ENCODE measurements at regions not wholly inside any gene's neighbourhood (a gene's known extent, or its start where the extent isn't known, plus 50 kb on each side); places are given as distances from the start of the nearest gene placed in this dataset.

DNA sequence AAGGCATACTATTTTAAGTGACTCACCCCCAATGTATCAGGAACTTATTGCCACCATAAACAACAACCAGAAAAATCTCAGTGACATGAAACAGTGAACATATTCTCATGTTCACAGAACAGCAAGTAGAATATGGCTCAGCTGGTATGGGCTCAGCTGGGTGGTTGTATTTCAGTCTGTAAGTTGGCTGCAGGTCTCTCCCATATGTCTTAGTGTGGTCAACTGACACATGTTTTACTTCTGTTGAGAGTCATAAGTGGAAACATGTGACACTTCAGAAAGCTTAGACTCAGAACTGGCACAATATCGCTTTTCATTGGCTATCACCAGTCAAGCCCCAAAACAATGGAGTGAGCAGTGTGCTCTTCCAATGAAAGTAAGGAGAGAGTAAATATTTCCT, 574.1 kb downstream of the HAO1 start:
- ChIA-PET CTCF (no interaction called here), POLR2A (no interaction called here)
- no peak overlapping the region for H3K27ac ChIP-seq (ENCODE audit: extremely low read depth, low read depth, low read length)
- no peak overlapping the region for H3K4me3 ChIP-seq (ENCODE audit: low read depth, low read length)
- TF ChIP-seq, protein P1, sequence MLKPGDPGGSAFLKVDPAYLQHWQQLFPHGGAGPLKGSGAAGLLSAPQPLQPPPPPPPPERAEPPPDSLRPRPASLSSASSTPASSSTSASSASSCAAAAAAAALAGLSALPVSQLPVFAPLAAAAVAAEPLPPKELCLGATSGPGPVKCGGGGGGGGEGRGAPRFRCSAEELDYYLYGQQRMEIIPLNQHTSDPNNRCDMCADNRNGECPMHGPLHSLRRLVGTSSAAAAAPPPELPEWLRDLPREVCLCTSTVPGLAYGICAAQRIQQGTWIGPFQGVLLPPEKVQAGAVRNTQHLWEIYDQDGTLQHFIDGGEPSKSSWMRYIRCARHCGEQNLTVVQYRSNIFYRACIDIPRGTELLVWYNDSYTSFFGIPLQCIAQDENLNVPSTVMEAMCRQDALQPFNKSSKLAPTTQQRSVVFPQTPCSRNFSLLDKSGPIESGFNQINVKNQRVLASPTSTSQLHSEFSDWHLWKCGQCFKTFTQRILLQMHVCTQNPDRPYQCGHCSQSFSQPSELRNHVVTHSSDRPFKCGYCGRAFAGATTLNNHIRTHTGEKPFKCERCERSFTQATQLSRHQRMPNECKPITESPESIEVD (tag by site-specific recombination; IDR thresholded peaks at IDR 0.05): no peak
- no peak for TF ChIP-seq ZNF544 (tag by site-specific recombination; IDR thresholded peaks at IDR 0.05)
- TF ChIP-seq ZNF664 (tag by site-specific recombination; IDR thresholded peaks at IDR 0.05): no peak
- no peak for TF ChIP-seq ZNF792 (tag by site-specific recombination; IDR thresholded peaks at IDR 0.05)
- TF ChIP-seq ZNF707 (tag by site-specific recombination; IDR thresholded peaks at IDR 0.05): no peak
- no peak for TF ChIP-seq ZNF311 (tag by site-specific recombination; IDR thresholded peaks at IDR 0.05; ENCODE audit: borderline replicate concordance)
- no peak for TF ChIP-seq KLF16 (tag by site-specific recombination; IDR thresholded peaks at IDR 0.05)
- TF ChIP-seq INSM2 (tag by site-specific recombination; IDR thresholded peaks at IDR 0.05): no peak
- no peak for TF ChIP-seq ZNF776 (tag by site-specific recombination; IDR thresholded peaks at IDR 0.05; ENCODE audit: borderline replicate concordance)
- no peak for TF ChIP-seq ZNF600 (tag by site-specific recombination; IDR thresholded peaks at IDR 0.05)
- H3K36me3 ChIP-seq (ENCODE audit: control insufficient read depth in 2 of 2, insufficient read depth in 1 of 2, low read length in 2 of 2): no peaks in the 10 kb centered on the region
- H3K9me3 ChIP-seq (ENCODE audit: control insufficient read depth, insufficient read depth, low read depth, low read length): no peaks in the 10 kb centered on the region
- no peaks in the 10 kb centered on the region for H3K4me1 ChIP-seq (ENCODE audit: control insufficient read depth, insufficient read depth, low read length)

DNA sequence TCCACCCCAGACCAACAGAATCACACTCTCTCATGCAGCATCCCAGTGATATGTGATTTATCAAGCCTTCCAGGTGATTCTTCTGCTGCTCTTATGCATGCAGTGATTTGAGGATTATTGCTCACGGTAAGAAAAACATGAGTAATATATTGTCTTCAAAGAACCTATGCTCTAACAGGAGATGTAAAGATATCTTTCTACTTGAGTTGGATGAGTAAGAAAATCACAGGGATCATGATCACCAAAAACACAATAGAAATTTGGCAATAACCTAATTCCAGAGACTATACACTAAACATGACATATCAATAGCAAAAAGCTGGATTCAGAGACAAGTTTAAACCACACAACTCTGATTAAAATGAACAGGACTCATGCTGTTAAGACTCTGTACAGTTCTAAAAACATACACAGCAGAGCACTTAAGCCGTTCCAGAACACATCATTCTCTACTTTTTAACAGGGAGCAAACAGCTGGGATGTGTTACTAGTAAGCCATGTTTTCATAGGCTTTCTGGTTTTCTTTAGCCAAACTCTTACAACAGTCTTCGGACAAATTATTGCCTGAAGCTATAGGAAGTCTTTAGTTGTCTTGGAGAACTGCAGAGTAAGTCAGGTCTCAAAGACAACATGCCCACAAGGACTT, 568.6 kb downstream of the HAO1 start:
- ChIA-PET POLR2A (no interaction called here), CTCF (interaction anchor here (0.8 kb wide), 1 partner anchor 108 kb away, joined by 3 read pairs; no protein-coding TSS in a partner anchor)
- Histone ChIP-seq H3K36me3 (ENCODE audit: control insufficient read depth in 2 of 2, insufficient read depth in 1 of 2, low read length in 2 of 2) (no peaks in the 10 kb centered on the region), H3K27ac (ENCODE audit: extremely low read depth, low read depth, low read length) (no peak overlapping the region), H3K4me3 (ENCODE audit: low read depth, low read length) (no peak overlapping the region), H3K9me3 (ENCODE audit: control insufficient read depth, insufficient read depth, low read depth, low read length) (no peaks in the 10 kb centered on the region), H3K4me1 (ENCODE audit: control insufficient read depth, insufficient read depth, low read length) (no peaks in the 10 kb centered on the region)
- TF ChIP-seq ZFP41 (tag by site-specific recombination; IDR thresholded peaks at IDR 0.05; ENCODE audit: borderline replicate concordance): no peak
- no peak for TF ChIP-seq ZBTB26 (tag by site-specific recombination; optimal IDR thresholded peaks at IDR 0.05)
- TF ChIP-seq ZNF596 (tag by site-specific recombination; IDR thresholded peaks at IDR 0.05): no peak
- no peak for TF ChIP-seq MEIS1 (CRISPR knock-in tag; IDR thresholded peaks at IDR 0.05; ENCODE audit: borderline replicate concordance)
- no peak for TF ChIP-seq GLIS1 (tag by site-specific recombination; IDR thresholded peaks at IDR 0.05)
- no peak for TF ChIP-seq ZNF26 (tag by site-specific recombination; IDR thresholded peaks at IDR 0.05)
- TF ChIP-seq ZNF132 (tag by site-specific recombination; IDR thresholded peaks at IDR 0.05; ENCODE audit: borderline replicate concordance): no peak
- no peak for TF ChIP-seq ZNF354C (tag by site-specific recombination; IDR thresholded peaks at IDR 0.05; ENCODE audit: borderline replicate concordance, low read depth)
- TF ChIP-seq ZNF280C (tag by site-specific recombination; IDR thresholded peaks at IDR 0.05): no peak
- no peak for TF ChIP-seq ZBTB1 (tag by site-specific recombination; IDR thresholded peaks at IDR 0.05)
